ENCODE measurements at regions not wholly inside any gene's neighbourhood (a gene's known extent, or its start where the extent isn't known, plus 50 kb on each side); places are given as distances from the start of the nearest gene placed in this dataset.

DNA sequence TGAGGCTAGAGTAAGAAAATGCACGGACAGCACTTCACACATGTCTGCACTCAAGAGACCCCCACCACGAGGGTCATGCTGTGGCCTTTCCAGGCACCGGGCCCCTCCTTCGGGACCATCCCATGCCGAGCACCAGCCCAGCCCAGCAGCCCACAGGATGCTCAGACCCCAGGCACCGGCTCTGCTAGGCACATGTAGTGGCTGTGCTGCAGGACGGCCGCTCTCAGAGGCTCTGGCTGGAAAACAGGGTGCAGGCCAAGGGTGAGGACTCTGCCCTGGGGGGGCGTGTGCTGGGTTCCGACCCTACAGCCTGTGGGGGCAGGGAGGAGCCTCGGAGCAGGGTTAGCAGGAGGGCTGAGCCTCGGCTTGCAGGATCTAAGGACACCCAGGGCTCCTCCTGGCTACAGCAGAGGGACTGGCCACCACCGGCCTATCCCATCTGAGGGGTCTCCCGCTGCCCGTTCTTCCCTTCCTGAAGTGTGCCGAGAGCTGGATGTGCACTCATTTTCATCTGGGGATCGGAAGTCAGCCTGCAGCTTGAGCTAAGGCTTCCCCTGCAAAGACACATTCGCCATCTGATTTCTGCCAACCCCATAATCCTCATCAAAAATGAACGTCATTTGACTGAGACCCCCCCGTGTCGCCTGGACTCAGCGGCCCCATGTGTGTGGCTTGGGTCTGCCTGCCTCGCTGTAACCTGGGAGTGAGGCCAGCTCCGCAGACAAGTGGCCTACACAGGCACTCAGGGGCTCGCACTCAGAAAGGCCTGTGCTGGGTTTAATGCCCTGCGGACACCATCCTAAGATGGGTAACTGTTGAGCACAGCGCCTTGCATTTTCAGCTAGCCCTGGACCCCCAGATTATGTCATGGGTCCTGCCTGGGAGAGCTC is 293.1 kb upstream of the FOXF1 start:
- Histone ChIP-seq H3K27ac (no peak overlapping the region), H3K4me1 (peaks cover 0 to 14% (median 0%) of the 10 kb centered on the region in 9 donors), H3K9me3 (no peaks in the 10 kb centered on the region), H3K27me3 (peaks cover 0 to 52% (median 28%) of the 10 kb centered on the region in 7 donors), H3K4me3 (no peak overlapping the region), H3K36me3 (no peaks in the 10 kb centered on the region)
- no peak for ATAC-seq
- intact Hi-C loops (cut with DNase I): no loop called here
- TF ChIP-seq, protein P1, sequence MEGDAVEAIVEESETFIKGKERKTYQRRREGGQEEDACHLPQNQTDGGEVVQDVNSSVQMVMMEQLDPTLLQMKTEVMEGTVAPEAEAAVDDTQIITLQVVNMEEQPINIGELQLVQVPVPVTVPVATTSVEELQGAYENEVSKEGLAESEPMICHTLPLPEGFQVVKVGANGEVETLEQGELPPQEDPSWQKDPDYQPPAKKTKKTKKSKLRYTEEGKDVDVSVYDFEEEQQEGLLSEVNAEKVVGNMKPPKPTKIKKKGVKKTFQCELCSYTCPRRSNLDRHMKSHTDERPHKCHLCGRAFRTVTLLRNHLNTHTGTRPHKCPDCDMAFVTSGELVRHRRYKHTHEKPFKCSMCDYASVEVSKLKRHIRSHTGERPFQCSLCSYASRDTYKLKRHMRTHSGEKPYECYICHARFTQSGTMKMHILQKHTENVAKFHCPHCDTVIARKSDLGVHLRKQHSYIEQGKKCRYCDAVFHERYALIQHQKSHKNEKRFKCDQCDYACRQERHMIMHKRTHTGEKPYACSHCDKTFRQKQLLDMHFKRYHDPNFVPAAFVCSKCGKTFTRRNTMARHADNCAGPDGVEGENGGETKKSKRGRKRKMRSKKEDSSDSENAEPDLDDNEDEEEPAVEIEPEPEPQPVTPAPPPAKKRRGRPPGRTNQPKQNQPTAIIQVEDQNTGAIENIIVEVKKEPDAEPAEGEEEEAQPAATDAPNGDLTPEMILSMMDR (IDR thresholded peaks at IDR 0.05): no peak
- 86 to 88% methylated on average over 27 of the region's 27 CpGs for WGBS, 2 donors
- no peak for DNase-seq

DNA sequence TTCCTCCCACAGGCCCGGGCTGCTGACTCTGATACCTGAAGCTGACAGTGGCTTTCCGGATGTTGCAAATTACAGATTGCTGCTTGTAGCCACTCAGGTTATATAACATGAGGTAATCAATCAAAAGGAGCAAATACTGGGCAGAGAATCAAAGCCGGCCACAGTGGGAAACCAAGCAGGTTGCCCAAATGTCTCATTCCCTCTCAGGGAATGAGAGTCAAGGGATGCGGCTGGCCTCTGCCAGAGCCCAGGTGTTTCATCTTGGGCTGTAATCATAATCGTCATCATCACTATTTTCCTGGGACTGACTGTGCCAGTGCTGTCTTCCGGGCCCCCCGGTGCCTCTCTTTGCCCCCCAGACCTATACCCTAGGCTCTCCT is 292.4 kb upstream of the FOXF1 start:
- Histone ChIP-seq H3K27me3 (peaks cover 0 to 56% (median 34%) of the 10 kb centered on the region in 7 donors), H3K4me3 (no peak overlapping the region), H3K36me3 (no peaks in the 10 kb centered on the region), H3K9me3 (no peaks in the 10 kb centered on the region), H3K27ac (no peak overlapping the region), H3K4me1 (peaks cover 0 to 14% (median 0%) of the 10 kb centered on the region in 9 donors)
- no peak for DNase-seq
- 80 to 81% methylated on average over 7 of the region's 7 CpGs for WGBS, 2 donors
- no peak for ATAC-seq
- intact Hi-C loops (cut with DNase I): no loop called here
- TF ChIP-seq, protein P1 (IDR thresholded peaks at IDR 0.05): no peak

DNA sequence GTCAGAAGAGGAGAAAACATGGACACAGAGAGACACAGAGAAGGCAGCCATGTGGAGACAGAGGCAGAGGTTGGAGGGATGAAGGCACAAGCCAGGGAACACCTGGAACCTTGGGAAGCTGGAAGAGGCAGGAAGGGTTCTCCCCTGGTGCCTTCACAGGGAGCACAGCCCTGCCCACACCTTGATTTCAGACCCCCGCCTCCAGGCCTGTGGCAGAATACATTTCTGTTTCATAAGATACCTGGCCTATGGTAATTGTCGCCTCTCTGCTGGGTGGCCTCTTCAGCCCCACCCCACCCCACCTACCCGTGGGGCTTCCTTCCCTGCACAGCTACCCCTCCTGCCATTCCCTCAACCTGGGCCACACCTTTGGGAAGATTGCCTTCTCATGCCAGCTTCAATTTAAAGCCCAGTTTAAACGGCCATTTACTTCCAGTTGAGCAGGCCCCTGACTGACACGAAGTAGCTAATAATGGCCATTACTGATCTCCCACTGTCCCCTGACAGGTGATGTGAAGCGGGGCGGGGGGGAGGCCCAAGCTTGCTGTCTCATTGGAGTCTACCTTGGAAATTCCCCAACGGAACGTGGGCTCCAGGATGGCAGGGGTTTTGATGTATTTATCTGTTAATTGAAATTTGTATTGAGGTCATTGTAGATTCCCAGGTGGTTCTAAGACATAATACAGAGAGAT is 291.7 kb upstream of the FOXF1 start:
- intact Hi-C loops (cut with DNase I): no loop called here
- DNase-seq (no peak), ATAC-seq (no peak)
- 78 to 82% methylated on average over 9 of the region's 9 CpGs for WGBS, 2 donors
- TF ChIP-seq, protein P1 (IDR thresholded peaks at IDR 0.05): no peak
- H3K27ac ChIP-seq: no peak overlapping the region
- H3K36me3 ChIP-seq: no peaks in the 10 kb centered on the region
- H3K4me3 ChIP-seq: no peak overlapping the region
- peaks cover 0 to 62% (median 39%) of the 10 kb centered on the region in 7 donors for H3K27me3 ChIP-seq
- H3K9me3 ChIP-seq: no peaks in the 10 kb centered on the region
- peaks cover 0 to 14% (median 0%) of the 10 kb centered on the region in 9 donors for H3K4me1 ChIP-seq

DNA sequence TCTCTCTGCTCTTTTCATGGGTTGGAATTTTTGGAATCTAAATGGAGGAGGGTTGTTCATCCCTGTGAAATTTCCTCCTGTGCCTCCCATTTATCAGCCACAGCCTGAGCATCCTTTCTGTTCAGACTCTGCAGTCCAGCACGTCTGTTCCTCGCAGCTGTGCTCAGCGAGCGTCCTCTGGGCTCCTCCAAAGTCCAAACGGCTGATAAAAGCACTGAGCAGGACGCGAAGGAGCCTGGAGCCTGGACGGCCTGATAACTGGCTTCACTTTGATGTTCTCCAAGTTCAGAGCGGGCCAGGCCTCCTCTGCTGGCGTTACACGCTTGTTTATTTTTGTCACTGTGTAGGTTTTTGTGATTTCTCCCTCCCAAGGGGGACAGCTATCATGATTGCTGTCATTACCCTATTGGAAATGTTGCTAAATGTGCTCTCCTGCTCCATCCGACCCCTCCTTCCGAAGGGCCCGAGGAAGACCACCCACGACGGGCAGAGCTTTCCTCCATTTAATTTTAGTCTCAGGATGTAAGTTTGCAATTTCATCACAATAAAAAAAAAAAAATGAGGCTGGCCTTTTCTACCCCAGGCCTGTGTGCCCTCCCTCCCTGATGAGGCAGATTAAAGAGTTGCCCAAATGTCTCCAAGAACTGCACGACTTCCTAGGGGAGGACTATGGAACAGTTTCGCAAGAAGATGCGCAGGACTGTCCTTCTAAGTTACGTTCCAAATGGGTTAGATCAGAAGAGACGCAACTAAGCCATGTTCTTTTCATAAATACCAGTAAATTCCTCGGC is 290.5 kb upstream of the FOXF1 start:
- peaks cover 0 to 71% (median 45%) of the 10 kb centered on the region in 7 donors for H3K27me3 ChIP-seq
- ATAC-seq: no peak
- H3K4me1 ChIP-seq: peaks cover 0 to 5% (median 0%) of the 10 kb centered on the region in 9 donors
- no peaks in the 10 kb centered on the region for H3K36me3 ChIP-seq
- WGBS, 2 donors: 45 to 51% methylated on average over 22 of the region's 22 CpGs
- TF ChIP-seq, protein P1 (IDR thresholded peaks at IDR 0.05): no peak
- no peak for DNase-seq
- no peaks in the 10 kb centered on the region for H3K9me3 ChIP-seq
- intact Hi-C loops (cut with DNase I): no loop called here
- no peak overlapping the region for H3K4me3 ChIP-seq
- H3K27ac ChIP-seq: no peak overlapping the region

Measured in heart right ventricle (tissue), 16 donors.